ENCODE measurements at regions not wholly inside any gene's neighbourhood (a gene's known extent, or its start where the extent isn't known, plus 50 kb on each side); places are given as distances from the start of the nearest gene placed in this dataset.

DNA sequence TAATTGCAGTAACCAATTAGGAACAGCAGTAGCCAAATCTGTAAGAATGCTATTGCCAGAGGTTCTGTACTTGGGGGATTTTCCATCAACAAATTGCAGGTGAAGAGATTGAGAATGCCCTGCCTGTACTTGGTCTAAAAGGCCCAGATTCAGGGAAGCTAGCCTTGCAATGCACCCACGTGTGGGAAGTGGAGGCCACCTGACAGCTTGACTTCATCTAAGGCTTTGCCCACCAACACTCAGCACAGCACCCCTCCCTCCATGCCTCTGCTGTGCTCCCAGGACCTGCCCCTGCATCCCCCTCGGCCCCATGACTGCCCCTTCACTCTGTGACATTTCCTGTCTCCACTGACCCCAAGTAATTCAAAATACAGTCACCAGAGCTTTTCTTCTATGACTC, 79.1 kb upstream of the CDH5 start:
- Histone ChIP-seq H4K5ac (ENCODE audit: insufficient read length, low read depth, low read length) (no peak overlapping the region), H3K4ac (replicated peaks; ENCODE audit: insufficient read length, low read depth, low read length) (no peak overlapping the region), H3K79me2 (ENCODE audit: control insufficient read depth in 1 of 2, insufficient read depth in 2 of 2, low read length in 2 of 2) (no peaks in the 10 kb centered on the region)

More for the DNA sequence above, 79.1 kb upstream of the CDH5 start:
- H3K9ac ChIP-seq (replicated peaks in 1 of 4; ENCODE audit: extremely low read depth in 1 of 4, low read depth in 3 of 4, low read length in 3 of 4) = no peak overlapping the region
- no peak overlapping the region for H4K8ac ChIP-seq (ENCODE audit: extremely low read depth, insufficient read depth, low read length)
- no peak overlapping the region for H2BK5ac ChIP-seq (ENCODE audit: low read depth, low read length)
- no peaks in the 10 kb centered on the region for H3K23me2 ChIP-seq (ENCODE audit: low read depth, low read length)
- no peak overlapping the region for H3K4me2 ChIP-seq (ENCODE audit: insufficient read depth in 1 of 2, low read depth in 2 of 2, low read length in 2 of 2)
- no peak overlapping the region for H2AFZ ChIP-seq (ENCODE audit: low read length)
- no peak overlapping the region for H3K56ac ChIP-seq (replicated peaks; ENCODE audit: insufficient read length, low read depth, low read length)
- H3K14ac ChIP-seq (ENCODE audit: insufficient read length) = no peak overlapping the region
- no peak overlapping the region for H2BK120ac ChIP-seq (replicated peaks; ENCODE audit: low read depth, low read length)
- H3K36me3 ChIP-seq (ENCODE audit: control insufficient read depth in 2 of 4, insufficient read depth in 4 of 4, low read length in 3 of 4) = no peaks in the 10 kb centered on the region
- H3K27me3 ChIP-seq (replicated peaks in 1 of 4; ENCODE audit: control insufficient read depth in 3 of 4, extremely low read depth in 1 of 4, insufficient read depth in 3 of 4, low read length in 3 of 4) = no peaks in the 10 kb centered on the region; a peak in 1 of 7 replicates
- H3K4me1 ChIP-seq (replicated peaks in 1 of 4; ENCODE audit: control insufficient read depth in 3 of 4, insufficient read depth in 4 of 4, low read length in 3 of 4) = no peaks in the 10 kb centered on the region; a peak in 1 of 7 replicates
- no peak overlapping the region for H3K27ac ChIP-seq (ENCODE audit: low read depth, low read length)
- ChIA-PET POLR2A (ENCODE audit: partially characterized antibody) (no interaction called here), CTCF (ENCODE audit: partially characterized antibody) (interaction anchor here (0.7 to 2.3 kb wide), 6 partner anchors 9 to 710 kb away, joined by 3 to 11 read pairs (median 4); no protein-coding TSS in a partner anchor)
- H3K9me3 ChIP-seq (ENCODE audit: insufficient read depth in 2 of 2, low read depth in 1 of 2, low read length in 1 of 2) = no peaks in the 10 kb centered on the region
- no peak for TF ChIP-seq TAF1 (IDR thresholded peaks at IDR 0.05; ENCODE audit: low read depth, low read length)
- no peak for TF ChIP-seq NANOG (IDR thresholded peaks at IDR 0.05; ENCODE audit: insufficient read depth, low read depth, low read length, poor library complexity, severe bottlenecking)
- no peak for TF ChIP-seq GTF2F1 (IDR thresholded peaks at IDR 0.05; ENCODE audit: borderline replicate concordance, low read depth, low read length)
- no peak for TF ChIP-seq SP4 (IDR thresholded peaks at IDR 0.05; ENCODE audit: low read length)
- no peak for TF ChIP-seq POU5F1 (IDR thresholded peaks at IDR 0.05; ENCODE audit: low read depth, low read length)
- no peak for TF ChIP-seq ZNF274 (IDR thresholded peaks at IDR 0.05; ENCODE audit: borderline replicate concordance, extremely low read depth, low read length)
- TF ChIP-seq EGR1 (IDR thresholded peaks at IDR 0.05; ENCODE audit: borderline replicate concordance, low read depth, low read length) = no peak
- TF ChIP-seq CHD1 (IDR thresholded peaks at IDR 0.05; ENCODE audit: low read depth, low read length) = no peak
- no peak for TF ChIP-seq POLR2AphosphoS5 (IDR thresholded peaks at IDR 0.05; ENCODE audit: low read depth, low read length)
- no peak for TF ChIP-seq KDM5A (IDR thresholded peaks at IDR 0.05; ENCODE audit: low read length)
- TF ChIP-seq NRF1 (IDR thresholded peaks at IDR 0.05; ENCODE audit: low read depth, low read length) = no peak
- no peak for TF ChIP-seq JUND (IDR thresholded peaks at IDR 0.05; ENCODE audit: low read length)
- TF ChIP-seq CBX8 (IDR thresholded peaks at IDR 0.05; ENCODE audit: borderline replicate concordance, low read depth, low read length) = no peak
- TF ChIP-seq, protein P1, sequence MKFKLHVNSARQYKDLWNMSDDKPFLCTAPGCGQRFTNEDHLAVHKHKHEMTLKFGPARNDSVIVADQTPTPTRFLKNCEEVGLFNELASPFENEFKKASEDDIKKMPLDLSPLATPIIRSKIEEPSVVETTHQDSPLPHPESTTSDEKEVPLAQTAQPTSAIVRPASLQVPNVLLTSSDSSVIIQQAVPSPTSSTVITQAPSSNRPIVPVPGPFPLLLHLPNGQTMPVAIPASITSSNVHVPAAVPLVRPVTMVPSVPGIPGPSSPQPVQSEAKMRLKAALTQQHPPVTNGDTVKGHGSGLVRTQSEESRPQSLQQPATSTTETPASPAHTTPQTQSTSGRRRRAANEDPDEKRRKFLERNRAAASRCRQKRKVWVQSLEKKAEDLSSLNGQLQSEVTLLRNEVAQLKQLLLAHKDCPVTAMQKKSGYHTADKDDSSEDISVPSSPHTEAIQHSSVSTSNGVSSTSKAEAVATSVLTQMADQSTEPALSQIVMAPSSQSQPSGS (IDR thresholded peaks at IDR 0.05; ENCODE audit: low read length) = no peak
- no peaks in the 10 kb centered on the region for H3K79me1 ChIP-seq (ENCODE audit: low read depth, low read length)
- no peak overlapping the region for H4K91ac ChIP-seq (replicated peaks; ENCODE audit: insufficient read length, low read length)
- no peak overlapping the region for H2BK12ac ChIP-seq (ENCODE audit: low read depth, low read length)
- DNase-seq (ENCODE audit: low read depth in 1 of 2, low spot score in 2 of 2) (no peak), FAIRE-seq (no peak)
- H3K18ac ChIP-seq (ENCODE audit: extremely low read depth, low read length) = no peak overlapping the region
- H4K20me1 ChIP-seq (replicated peaks in 1 of 2; ENCODE audit: control insufficient read depth in 1 of 2, insufficient read depth in 2 of 2, low read length in 2 of 2) = no peaks in the 10 kb centered on the region
- WGBS, 2 experiments (ENCODE audit: extremely low coverage in 1 of 2, insufficient coverage in 1 of 2, insufficient read length in 1 of 2, insufficient replicate concordance in 2 of 2, low coverage in 1 of 2, low lambda C conversion rate in 2 of 2, missing lambda C conversion rate in 1 of 2) = 82% methylated on average over 1 of the region's 2 CpGs; no CpG with 5 or more reads in 1 of the 2 experiments
- no peak overlapping the region for H2BK15ac ChIP-seq (ENCODE audit: low read length)
- no peak overlapping the region for H3K23ac ChIP-seq (ENCODE audit: insufficient read length)
- no peak overlapping the region for H2AK5ac ChIP-seq (ENCODE audit: low read depth, low read length)
- no peak overlapping the region for H3K4me3 ChIP-seq (ENCODE audit: extremely low read depth in 1 of 4, insufficient read depth in 2 of 4, low read depth in 3 of 4, low read length in 4 of 4)
- no peak overlapping the region for H2BK20ac ChIP-seq (ENCODE audit: low read length)

Measured in H1 (cell line).